K562 (cell line): ENCODE measurements at regions not wholly inside any gene's neighbourhood (a gene's known extent, or its start where the extent isn't known, plus 50 kb on each side); places are given as distances from the start of the nearest gene placed in this dataset.

Experiments
- CREB1 ChIP-seq, 2 experiments: sonication (generic) in 1 of 2; formaldehyde crosslinking in 1 of 2; IDR thresholded peaks; 2 replicates each; pipeline versions ENCODE4 v1.6.1 to v1.8.0; 2012 to 2022; ENCODE audit warnings: inconsistent platforms in 1 of 2, mild to moderate bottlenecking in 1 of 2, missing genetic modification reagents in 1 of 2, moderate library complexity in 1 of 2
- ETS1 ChIP-seq: conservative IDR thresholded peaks from 2 replicates; pipeline ENCODE4 v1.6.1; 2011; ENCODE audit warnings: low read depth, mild to moderate bottlenecking, low read length; ENCODE audit not compliant: control insufficient read depth
- FOXO4 ChIP-seq: fragments of 450-650 bp; formaldehyde crosslinking; IDR thresholded peaks from 2 replicates; pipeline ENCODE4 v1.4.0; 2020; ENCODE audit warnings: mild to moderate bottlenecking, moderate library complexity
- HMGXB4 ChIP-seq: sonication (generic); formaldehyde crosslinking; IDR thresholded peaks from 2 replicates; pipeline ENCODE4 v1.8.1; 2023; ENCODE audit warnings: mild to moderate bottlenecking, missing genetic modification reagents
- JUN ChIP-seq, 2 experiments: sonication (generic) in 1 of 2; formaldehyde crosslinking in 1 of 2; IDR thresholded peaks; 2 replicates each; pipeline versions ENCODE4 v1.6.1 to v1.8.0; 2012 to 2022; ENCODE audit warnings: borderline replicate concordance in 2 of 2, mild to moderate bottlenecking in 2 of 2, improper control_type of control experiment in 1 of 2, low read depth in 1 of 2, low read length in 1 of 2, missing genetic modification reagents in 1 of 2
- NR0B1 ChIP-seq: fragments of 450-650 bp; IDR thresholded peaks from one replicate; pipeline ENCODE4 v1.6.1; 2018; ENCODE audit warnings: mild to moderate bottlenecking, moderate library complexity; ENCODE audit not compliant: partially characterized antibody
- PTRF ChIP-seq: fragments of 450-650 bp; IDR thresholded peaks from 2 replicates; pipeline ENCODE4 v1.6.1; 2016; ENCODE audit warnings: mild to moderate bottlenecking, missing genetic modification characterization, missing compliant biosample characterization
- RBFOX2 ChIP-seq: fragments of 200-400 bp; formaldehyde crosslinking; IDR thresholded peaks from 2 replicates; pipeline ENCODE4 v1.6.1; 2017; ENCODE audit warnings: low read depth, mild to moderate bottlenecking, low read length, moderate library complexity
- SNRNP70 ChIP-seq: fragments of 200-400 bp; formaldehyde crosslinking; optimal IDR thresholded peaks from 2 replicates; pipeline ENCODE3; 2017; ENCODE audit warnings: low read depth, low read length
- TCF15 ChIP-seq: fragments of 250-450 bp; sonication (Bioruptor Pico); IDR thresholded peaks from 2 replicates; pipeline ENCODE4 v1.8.0; 2022; ENCODE audit warnings: moderate library complexity, mild to moderate bottlenecking, inconsistent platforms
- THAP12 ChIP-seq: fragments of 250-450 bp; sonication (Bioruptor Pico); IDR thresholded peaks from 2 replicates; pipeline ENCODE4 v1.9.0; 2021; ENCODE audit warnings: mild to moderate bottlenecking, inconsistent platforms

- TF ChIP-seq FOXO4 (CRISPR knock-in tag) (no peak), JUN (IDR thresholded peaks at IDR 0.05; ENCODE audit: borderline replicate concordance, low read depth, low read length) (no peak), JUN (CRISPR knock-in tag; IDR thresholded peaks at IDR 0.05; ENCODE audit: borderline replicate concordance) (no peak), SNRNP70 (no peak), HMGXB4 (no peak), RBFOX2 (no peak), CREB1 (IDR thresholded peaks at IDR 0.05) (no peak), CREB1 (CRISPR knock-in tag; IDR thresholded peaks at IDR 0.05) (no peak), ETS1 (no peak), PTRF (peak; percentile 90), TCF15 (CRISPR knock-in tag) (no peak), THAP12 (CRISPR knock-in tag) (no peak), NR0B1 (no peak)
These were observed 71.8 kb upstream of the SYPL1 start (continued) for GRCh38 chr7:106183952-106184351.
